Epithelial cell of proximal tubule (primary cell): ENCODE measurements at regions not wholly inside any gene's neighbourhood (a gene's known extent, or its start where the extent isn't known, plus 50 kb on each side); places are given as distances from the start of the nearest gene placed in this dataset.

Experiments
- DNase-seq: peaks from one replicate; pipeline ENCODE4 v3.0.0-alpha.2; 2011; ENCODE audit warnings: low read depth
- H3K4me3 ChIP-seq: 2 replicates; pipeline ENCODE4 v1.5.1; 2011; ENCODE audit warnings: low read depth, mild to moderate bottlenecking, low read length
- TF ChIP-seq, protein P1 (sequence below): conservative IDR thresholded peaks from 2 replicates; pipeline ENCODE4 v1.5.1; 2012; ENCODE audit warnings: low read depth, mild to moderate bottlenecking, low read length

DNA sequence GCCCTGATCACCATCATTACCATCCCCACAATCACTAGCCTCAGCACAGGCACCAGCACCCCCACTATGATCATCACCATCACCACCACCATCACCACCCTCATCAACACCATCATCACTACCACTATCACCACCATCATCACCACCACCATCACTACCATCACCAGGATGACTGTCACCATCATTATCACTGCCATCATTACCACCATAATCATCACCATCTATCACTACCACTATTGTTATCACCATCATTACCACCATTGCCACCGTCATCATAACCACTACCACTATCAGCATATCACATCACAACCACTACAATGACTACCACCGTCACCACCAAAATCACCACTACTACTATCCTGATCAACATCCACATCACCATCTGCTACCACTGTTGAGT lies 57.3 kb upstream of the CASZ1 start:
- TF ChIP-seq, protein P1, sequence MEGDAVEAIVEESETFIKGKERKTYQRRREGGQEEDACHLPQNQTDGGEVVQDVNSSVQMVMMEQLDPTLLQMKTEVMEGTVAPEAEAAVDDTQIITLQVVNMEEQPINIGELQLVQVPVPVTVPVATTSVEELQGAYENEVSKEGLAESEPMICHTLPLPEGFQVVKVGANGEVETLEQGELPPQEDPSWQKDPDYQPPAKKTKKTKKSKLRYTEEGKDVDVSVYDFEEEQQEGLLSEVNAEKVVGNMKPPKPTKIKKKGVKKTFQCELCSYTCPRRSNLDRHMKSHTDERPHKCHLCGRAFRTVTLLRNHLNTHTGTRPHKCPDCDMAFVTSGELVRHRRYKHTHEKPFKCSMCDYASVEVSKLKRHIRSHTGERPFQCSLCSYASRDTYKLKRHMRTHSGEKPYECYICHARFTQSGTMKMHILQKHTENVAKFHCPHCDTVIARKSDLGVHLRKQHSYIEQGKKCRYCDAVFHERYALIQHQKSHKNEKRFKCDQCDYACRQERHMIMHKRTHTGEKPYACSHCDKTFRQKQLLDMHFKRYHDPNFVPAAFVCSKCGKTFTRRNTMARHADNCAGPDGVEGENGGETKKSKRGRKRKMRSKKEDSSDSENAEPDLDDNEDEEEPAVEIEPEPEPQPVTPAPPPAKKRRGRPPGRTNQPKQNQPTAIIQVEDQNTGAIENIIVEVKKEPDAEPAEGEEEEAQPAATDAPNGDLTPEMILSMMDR: no peak
- no peak for DNase-seq

GRCh38 chr1:10854856-10855459 lies 58.5 kb upstream of the CASZ1 start:
- TF ChIP-seq, protein P1: no peak
- no peak overlapping the region for H3K4me3 ChIP-seq
- no peak for DNase-seq

More for the DNA sequence above, 57.3 kb upstream of the CASZ1 start:
- no peak overlapping the region for H3K4me3 ChIP-seq

DNA sequence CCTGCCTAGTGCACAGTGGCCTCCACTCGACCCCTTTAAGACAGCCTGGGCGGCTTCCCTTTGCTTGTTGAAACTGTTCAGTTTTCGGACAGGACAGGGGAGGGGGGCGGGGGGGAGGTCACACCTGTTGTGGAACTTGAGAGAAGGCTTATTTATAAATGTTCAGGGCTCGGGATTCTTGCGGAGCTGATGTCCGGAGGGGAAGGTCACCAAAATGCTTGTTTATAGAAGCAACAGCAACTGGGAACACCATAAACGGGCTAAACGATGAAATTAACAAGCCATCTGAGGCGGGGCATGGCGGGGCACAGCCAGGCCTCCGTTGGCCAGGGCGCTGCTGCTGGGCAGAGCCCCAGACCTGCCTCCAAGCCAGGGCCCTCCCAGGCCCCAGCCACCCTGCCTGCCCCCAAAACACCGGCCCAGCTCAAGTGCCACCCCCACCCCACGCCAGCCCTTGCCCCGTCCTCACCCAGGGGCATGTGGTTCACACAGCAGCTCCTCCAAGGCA lies 59.8 kb upstream of the CASZ1 start:
- TF ChIP-seq, protein P1: no peak
- DNase-seq: no peak
- H3K4me3 ChIP-seq: no peak overlapping the region

- TF ChIP-seq, protein P1: no peak
- no peak for DNase-seq
- H3K4me3 ChIP-seq: no peak overlapping the region
Observed at GRCh38 chr1:10856863-10857598, 60.6 kb upstream of the CASZ1 start.

GRCh38 chr1:10857687-10858086 lies 61.2 kb upstream of the CASZ1 start:
- DNase-seq: no peak
- no peak overlapping the region for H3K4me3 ChIP-seq
- TF ChIP-seq, protein P1: no peak

GRCh38 chr1:10860218-10860617 lies 63.8 kb upstream of the CASZ1 start:
- H3K4me3 ChIP-seq: no peak overlapping the region

More at GRCh38 chr1:10860218-10860617, 63.8 kb upstream of the CASZ1 start:
- DNase-seq: no peak
- TF ChIP-seq, protein P1: no peak
